ENCODE measurements at regions not wholly inside any gene's neighbourhood (a gene's known extent, or its start where the extent isn't known, plus 50 kb on each side); places are given as distances from the start of the nearest gene placed in this dataset.

- Histone ChIP-seq H3K9me3 (ENCODE audit: insufficient read depth, low read depth, low read length) (no peaks in the 10 kb centered on the region), H3K4me1 (ENCODE audit: insufficient read depth, low read length, poor library complexity, severe bottlenecking) (no peaks in the 10 kb centered on the region), H3K9me2 (replicated peaks; ENCODE audit: low read depth, low read length) (no peaks in the 10 kb centered on the region), H3K4me3 (ENCODE audit: low read length, poor library complexity, severe bottlenecking) (no peak overlapping the region), H2AFZ (ENCODE audit: low read length) (no peak overlapping the region), H3K4me2 (ENCODE audit: low read depth, low read length, poor library complexity, severe bottlenecking) (no peak overlapping the region), H4K20me1 (ENCODE audit: insufficient read depth, low read length, poor library complexity, severe bottlenecking) (peaks cover 14% of the 10 kb centered on the region), H3K79me2 (ENCODE audit: insufficient read depth, low read length) (peaks cover 43% of the 10 kb centered on the region; the same call in 1 of the 2 replicates), H3K27me3 (ENCODE audit: insufficient read depth, low read length, poor library complexity, severe bottlenecking) (no peaks in the 10 kb centered on the region), H3F3A (ENCODE audit: low read depth) (no peaks in the 10 kb centered on the region), H3K9ac (ENCODE audit: low read depth, low read length, poor library complexity, severe bottlenecking) (no peak overlapping the region), H3K36me3 (ENCODE audit: insufficient read depth, low read length) (peaks cover 44% of the 10 kb centered on the region; the same call in 1 of the 2 replicates)
- TF ChIP-seq EZH2phosphoT487 (IDR thresholded peaks at IDR 0.05; ENCODE audit: borderline replicate concordance) (no peak), CTCF (conservative IDR thresholded peaks at IDR 0.05; ENCODE audit: low read length) (no peak)
Measured at GRCh38 chr19:7419153-7419552, 69.7 kb downstream of the PEX11G start.

GRCh38 chr19:7419777-7420439 lies 68.9 kb downstream of the PEX11G start:
- no peaks in the 10 kb centered on the region for H3K9me2 ChIP-seq (replicated peaks; ENCODE audit: low read depth, low read length)
- TF ChIP-seq CTCF (conservative IDR thresholded peaks at IDR 0.05; ENCODE audit: low read length) (no peak), EZH2phosphoT487 (IDR thresholded peaks at IDR 0.05; ENCODE audit: borderline replicate concordance) (no peak)
- no peak overlapping the region for H2AFZ ChIP-seq (ENCODE audit: low read length)
- H3K4me3 ChIP-seq (ENCODE audit: low read length, poor library complexity, severe bottlenecking) = no peak overlapping the region
- H3K4me2 ChIP-seq (ENCODE audit: low read depth, low read length, poor library complexity, severe bottlenecking) = no peak overlapping the region
- H3K27me3 ChIP-seq (ENCODE audit: insufficient read depth, low read length, poor library complexity, severe bottlenecking) = no peaks in the 10 kb centered on the region
- H3F3A ChIP-seq (ENCODE audit: low read depth) = no peaks in the 10 kb centered on the region
- peaks cover 49% of the 10 kb centered on the region; the same call in 1 of the 2 replicates for H3K36me3 ChIP-seq (ENCODE audit: insufficient read depth, low read length)
- H3K9me3 ChIP-seq (ENCODE audit: insufficient read depth, low read depth, low read length) = no peaks in the 10 kb centered on the region
- H3K79me2 ChIP-seq (ENCODE audit: insufficient read depth, low read length) = peaks cover 41% of the 10 kb centered on the region; the same call in 1 of the 2 replicates
- H3K9ac ChIP-seq (ENCODE audit: low read depth, low read length, poor library complexity, severe bottlenecking) = no peak overlapping the region
- peaks cover 14% of the 10 kb centered on the region for H4K20me1 ChIP-seq (ENCODE audit: insufficient read depth, low read length, poor library complexity, severe bottlenecking)
- no peaks in the 10 kb centered on the region for H3K4me1 ChIP-seq (ENCODE audit: insufficient read depth, low read length, poor library complexity, severe bottlenecking)

GRCh38 chr19:7421941-7422744 lies 66.7 kb downstream of the PEX11G start:
- Histone ChIP-seq H3K9ac (ENCODE audit: low read depth, low read length, poor library complexity, severe bottlenecking) (no peak overlapping the region), H3K4me2 (ENCODE audit: low read depth, low read length, poor library complexity, severe bottlenecking) (no peak overlapping the region), H4K20me1 (ENCODE audit: insufficient read depth, low read length, poor library complexity, severe bottlenecking) (peaks cover 14% of the 10 kb centered on the region), H3K27me3 (ENCODE audit: insufficient read depth, low read length, poor library complexity, severe bottlenecking) (no peaks in the 10 kb centered on the region), H2AFZ (ENCODE audit: low read length) (no peak overlapping the region), H3K79me2 (ENCODE audit: insufficient read depth, low read length) (peaks cover 29% of the 10 kb centered on the region; the same call in 1 of the 2 replicates), H3K36me3 (ENCODE audit: insufficient read depth, low read length) (peaks cover 61% of the 10 kb centered on the region; the same call in 1 of the 2 replicates), H3K9me3 (ENCODE audit: insufficient read depth, low read depth, low read length) (no peaks in the 10 kb centered on the region), H3K4me1 (ENCODE audit: insufficient read depth, low read length, poor library complexity, severe bottlenecking) (no peaks in the 10 kb centered on the region), H3K4me3 (ENCODE audit: low read length, poor library complexity, severe bottlenecking) (no peak overlapping the region), H3F3A (ENCODE audit: low read depth) (no peaks in the 10 kb centered on the region), H3K9me2 (replicated peaks; ENCODE audit: low read depth, low read length) (no peaks in the 10 kb centered on the region)
- TF ChIP-seq EZH2phosphoT487 (IDR thresholded peaks at IDR 0.05; ENCODE audit: borderline replicate concordance) = no peak
- TF ChIP-seq CTCF (conservative IDR thresholded peaks at IDR 0.05; ENCODE audit: low read length) = no peak
